NCI-H2227 (cell line): ENCODE measurements at regions not wholly inside any gene's neighbourhood (a gene's known extent, or its start where the extent isn't known, plus 50 kb on each side); places are given as distances from the start of the nearest gene placed in this dataset.
"Not testable (repeated sequence)": the region's sequence is repeated elsewhere in the genome, so short reads cannot be mapped to it uniquely, and the experiment has no call there.

Source experiments
- DNase-seq: peaks from one replicate; lab custom pipeline; 2025; ENCODE audit not compliant: unreplicated experiment; lab: John Stamatoyannopoulos, UW

- DNase-seq: no peak
Observed at GRCh38 chr13:48843630-48844380, 131.9 kb upstream of the FNDC3A start.

DNA sequence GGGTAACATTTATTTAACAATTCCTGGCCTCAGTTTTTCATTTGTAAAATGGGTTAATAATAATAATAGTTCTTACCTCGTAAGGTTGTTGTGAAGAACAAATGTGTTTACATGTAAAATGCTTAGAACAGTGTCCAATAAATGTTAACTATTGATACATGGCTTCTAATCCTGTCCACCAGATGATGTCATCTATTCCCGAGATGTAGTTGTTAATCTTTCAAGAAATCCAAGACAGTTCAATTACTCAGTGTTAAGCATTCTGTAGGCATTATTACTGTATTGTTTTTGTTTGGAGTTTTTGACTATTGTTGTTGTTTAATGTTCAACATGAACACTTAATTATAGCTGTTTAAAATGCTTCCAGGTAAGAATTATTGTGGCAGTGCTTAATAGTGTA is 131.0 kb upstream of the FNDC3A start:
- no peak for DNase-seq

DNA sequence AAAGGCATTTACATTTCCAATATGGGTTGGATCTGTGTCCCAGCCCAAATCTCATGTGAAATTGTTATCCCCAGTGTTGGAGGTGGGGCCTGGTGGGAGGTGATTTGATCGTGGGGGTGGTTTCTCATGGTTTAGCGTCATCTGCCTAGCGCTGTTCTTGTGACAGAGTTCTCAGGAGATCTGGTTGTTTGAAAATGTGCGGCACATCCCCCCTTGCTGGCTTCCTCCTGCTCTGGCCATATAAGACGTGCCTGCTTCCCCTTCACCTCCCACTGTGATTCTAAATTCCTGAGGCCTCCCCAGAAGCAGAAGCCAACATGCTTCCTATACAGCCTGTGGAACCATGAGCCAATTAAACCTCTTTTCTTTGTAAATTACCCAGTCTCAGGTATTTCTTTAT is 126.2 kb upstream of the FNDC3A start:
- no peak for DNase-seq

DNA sequence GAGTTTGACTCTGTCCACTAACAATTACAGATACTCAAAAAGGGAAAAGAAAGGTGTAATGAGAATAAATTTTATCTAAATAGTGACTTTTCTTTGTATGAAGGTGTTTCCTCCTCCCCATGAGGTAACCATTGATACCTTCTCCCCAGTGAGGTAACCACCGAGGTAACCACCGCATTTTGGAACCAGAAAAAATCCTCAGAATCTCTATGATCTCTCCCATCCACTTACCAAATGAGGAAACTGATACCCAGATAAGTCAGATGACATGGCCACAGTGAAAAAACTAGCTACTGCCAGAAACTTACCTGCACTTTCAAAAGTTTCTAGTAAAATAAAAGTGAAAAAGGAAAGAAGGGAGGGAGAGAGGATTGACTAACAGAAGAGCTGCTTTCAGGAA is 124.0 kb upstream of the FNDC3A start:
- DNase-seq: no peak

DNA sequence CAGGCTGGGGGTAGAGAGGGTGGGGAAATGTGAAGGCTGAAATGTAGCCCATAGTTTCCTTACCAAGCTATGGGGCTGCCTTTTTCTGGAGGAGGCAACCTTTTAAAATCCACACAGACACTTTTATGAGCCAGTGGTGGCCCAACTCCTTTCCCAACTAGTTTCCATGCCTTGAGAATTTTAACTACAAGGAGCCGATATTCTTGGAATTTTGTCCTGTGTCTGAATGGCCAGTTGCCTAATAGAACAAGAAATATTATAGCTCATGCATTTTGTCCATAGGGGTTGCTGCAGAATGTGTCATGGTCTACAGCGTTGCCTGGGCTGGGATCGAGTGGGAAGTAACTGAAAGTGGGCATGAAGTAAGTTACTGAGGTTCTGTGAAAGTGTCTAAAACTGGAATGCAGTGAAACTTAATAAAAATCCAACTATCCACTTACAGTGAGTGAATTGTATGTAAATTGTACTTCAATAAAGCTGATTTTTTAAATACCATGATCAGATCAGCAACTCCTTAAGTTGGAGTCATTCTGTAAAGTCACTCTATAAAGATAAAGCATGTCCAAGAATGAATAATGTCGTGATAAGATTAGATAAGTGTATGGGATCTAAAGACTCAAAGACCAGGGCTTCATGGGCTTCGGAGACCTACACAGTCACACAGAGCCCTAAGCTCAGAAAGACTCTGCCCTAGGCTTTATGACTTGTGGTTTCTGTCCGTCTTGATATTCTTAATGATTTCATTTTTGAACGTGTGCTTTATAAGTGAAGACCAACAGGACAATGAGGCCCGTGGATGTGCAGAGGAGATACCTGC is 122.6 kb upstream of the FNDC3A start:
- DNase-seq: no peak

GRCh38 chr13:48853728-48854102 is 122.0 kb upstream of the FNDC3A start:
- DNase-seq: no peak

DNA sequence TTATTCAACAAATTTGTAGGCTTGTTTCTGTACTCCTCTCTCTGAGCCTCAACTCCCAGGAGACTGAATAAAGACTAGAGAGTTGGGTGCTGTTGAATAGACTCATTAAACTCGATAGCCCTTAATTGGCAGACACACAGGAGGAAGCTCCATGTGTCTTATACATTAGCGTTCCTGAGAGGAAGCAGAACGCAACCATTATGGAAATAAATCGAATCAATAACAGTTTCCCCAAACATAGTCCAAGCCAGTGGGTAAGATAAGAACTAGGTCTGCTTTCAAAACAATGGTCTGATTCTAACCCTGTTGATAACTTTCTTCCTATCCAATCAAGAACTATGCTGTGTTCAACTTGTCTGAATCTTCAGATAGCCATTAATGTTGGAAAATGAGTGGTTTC is 118.1 kb upstream of the FNDC3A start:
- no peak for DNase-seq

- DNase-seq: peak; percentile 30
Observed at GRCh38 chr13:48858122-48858902, 117.4 kb upstream of the FNDC3A start.

GRCh38 chr13:48859272-48860105 is 116.2 kb upstream of the FNDC3A start:
- peak; percentile 46 for DNase-seq

GRCh38 chr13:48860364-48860763 is 115.3 kb upstream of the FNDC3A start:
- no peak for DNase-seq

GRCh38 chr13:48862572-48862971 is 113.1 kb upstream of the FNDC3A start:
- no peak for DNase-seq

GRCh38 chr13:48864100-48864499 is 111.6 kb upstream of the FNDC3A start:
- DNase-seq: no peak

- no peak for DNase-seq
Observed at GRCh38 chr13:48866249-48866648, 109.5 kb upstream of the FNDC3A start.

DNA sequence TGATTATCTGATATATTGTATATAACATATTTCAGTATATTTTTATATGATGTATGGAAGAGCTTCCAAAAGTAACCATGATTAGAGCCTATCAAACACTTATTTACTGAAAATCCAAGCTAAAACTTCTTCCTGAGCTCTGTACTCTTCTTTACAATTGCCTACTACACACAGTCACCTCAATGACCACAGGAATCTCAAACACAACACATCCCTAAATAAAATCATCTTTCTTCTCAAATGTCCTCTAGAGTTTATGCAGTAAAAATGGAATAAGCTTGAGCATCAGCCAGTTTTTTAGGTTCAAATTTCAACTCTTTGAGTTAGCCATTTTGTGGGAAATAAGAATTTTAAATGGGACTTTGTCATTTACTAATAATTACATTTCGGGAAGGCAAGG is 102.6 kb upstream of the FNDC3A start:
- no peak for DNase-seq

GRCh38 chr13:48873587-48873986 is 102.1 kb upstream of the FNDC3A start:
- no peak for DNase-seq

GRCh38 chr13:48874165-48874564 is 101.5 kb upstream of the FNDC3A start:
- DNase-seq: no peak

GRCh38 chr13:48875047-48875446 is 100.7 kb upstream of the FNDC3A start:
- DNase-seq: no peak

- no peak for DNase-seq
Observed at GRCh38 chr13:48876289-48876688, 99.4 kb upstream of the FNDC3A start.

DNA sequence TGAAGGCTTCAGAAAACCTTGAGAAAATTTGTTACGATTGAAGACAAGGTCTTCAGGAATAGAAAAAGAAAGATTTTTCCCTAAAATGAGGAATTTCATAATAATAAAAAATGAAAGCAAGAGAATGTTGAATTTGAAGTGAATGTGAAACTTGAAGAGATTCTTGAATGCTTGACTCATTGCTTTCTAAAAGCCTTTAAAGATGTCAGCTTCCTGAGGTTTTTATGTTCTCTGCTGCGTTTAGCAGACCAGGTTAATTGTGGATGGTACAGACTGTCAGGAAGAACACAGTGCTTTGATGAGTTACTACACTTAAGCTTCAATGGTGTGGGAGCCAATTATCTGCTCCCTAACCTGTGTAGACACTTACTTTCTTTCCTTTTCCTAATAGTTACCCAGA is 96.3 kb upstream of the FNDC3A start:
- peak; percentile 3 for DNase-seq

- DNase-seq: no peak
Observed at GRCh38 chr13:48879854-48880253, 95.9 kb upstream of the FNDC3A start.

- not testable (repeated sequence) for DNase-seq
Observed at GRCh38 chr13:48883786-48884185, 91.9 kb upstream of the FNDC3A start.
